Fibroblast of the aortic adventitia (primary cell): ENCODE measurements at regions not wholly inside any gene's neighbourhood (a gene's known extent, or its start where the extent isn't known, plus 50 kb on each side); places are given as distances from the start of the nearest gene placed in this dataset.
A peak's percentile ranks its signal among the peaks of the same experiment; 100 is the strongest.

Experiments used
- DNase-seq: peaks from one replicate; pipeline ENCODE4 v3.0.0-alpha.2; 2010; ENCODE audit warnings: low read depth
- H3K4me3 ChIP-seq: 2 replicates; pipeline ENCODE4 v1.5.1; 2011; ENCODE audit warnings: low read depth, mild to moderate bottlenecking, control low read depth, low read length, moderate library complexity
- CTCF ChIP-seq: IDR thresholded peaks from 2 replicates; pipeline ENCODE4 v1.5.1; 2011; ENCODE audit warnings: mild to moderate bottlenecking, low read length, control low read depth, inconsistent platforms; ENCODE audit not compliant: insufficient read depth

GRCh38 chr2:236510034-236510433, 59.6 kb upstream of the ACKR3 start:
- no peak for TF ChIP-seq CTCF
- DNase-seq = no peak
- H3K4me3 ChIP-seq = no peak overlapping the region

- TF ChIP-seq CTCF = no peak
- no peak overlapping the region for H3K4me3 ChIP-seq
- no peak for DNase-seq
These were observed 58.4 kb upstream of the ACKR3 start for GRCh38 chr2:236511266-236511665.

- H3K4me3 ChIP-seq = no peak overlapping the region
- TF ChIP-seq CTCF = no peak
- no peak for DNase-seq
These were observed 57.4 kb upstream of the ACKR3 start for GRCh38 chr2:236512267-236512666.

GRCh38 chr2:236512902-236513435, 56.7 kb upstream of the ACKR3 start:
- no peak overlapping the region for H3K4me3 ChIP-seq
- peak; percentile 64 for DNase-seq
- TF ChIP-seq CTCF = peak; percentile 87

- TF ChIP-seq CTCF = no peak
- H3K4me3 ChIP-seq = no peak overlapping the region
- DNase-seq = no peak
These were observed 55.7 kb upstream of the ACKR3 start for GRCh38 chr2:236513956-236514355.

DNA sequence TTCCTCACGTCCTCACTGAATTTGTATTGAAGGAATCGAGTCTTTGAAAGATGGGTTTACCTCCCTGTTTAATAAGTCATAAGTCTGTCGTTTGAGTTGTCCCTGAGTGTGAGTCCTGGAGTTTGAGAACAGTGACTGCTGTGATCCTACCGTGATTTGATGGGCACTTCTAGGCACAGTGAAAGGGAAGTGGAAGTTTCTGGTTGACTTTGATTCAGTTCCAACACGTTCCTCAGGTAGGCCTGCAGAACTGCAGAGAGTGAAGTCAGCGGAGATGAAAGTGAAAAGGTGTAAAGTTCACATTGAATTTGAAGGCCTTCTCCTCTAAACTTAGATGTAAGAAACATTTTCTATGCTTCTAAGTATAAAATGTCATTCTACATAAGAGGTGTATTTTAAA, 52.9 kb upstream of the ACKR3 start:
- no peak for DNase-seq
- TF ChIP-seq CTCF = no peak
- no peak overlapping the region for H3K4me3 ChIP-seq
